ENCODE measurements at regions not wholly inside any gene's neighbourhood (a gene's known extent, or its start where the extent isn't known, plus 50 kb on each side); places are given as distances from the start of the nearest gene placed in this dataset.

- no peak for DNase-seq (ENCODE audit: low read depth)
Measured at GRCh38 chr5:68872088-68872839, 221.6 kb upstream of the SLC30A5 start.

GRCh38 chr5:68873198-68873597 lies 220.6 kb upstream of the SLC30A5 start:
- no peak for DNase-seq (ENCODE audit: low read depth)

GRCh38 chr5:68875351-68875750 lies 218.5 kb upstream of the SLC30A5 start:
- DNase-seq (ENCODE audit: low read depth), result no peak

- DNase-seq (ENCODE audit: low read depth), result no peak
Measured at GRCh38 chr5:68883436-68883835, 210.4 kb upstream of the SLC30A5 start.

GRCh38 chr5:68884144-68884754 lies 209.6 kb upstream of the SLC30A5 start:
- no peak for DNase-seq (ENCODE audit: low read depth)

GRCh38 chr5:68884883-68885282 lies 208.9 kb upstream of the SLC30A5 start:
- DNase-seq (ENCODE audit: low read depth), result no peak

GRCh38 chr5:68886814-68887213 lies 207.0 kb upstream of the SLC30A5 start:
- no peak for DNase-seq (ENCODE audit: low read depth)

- DNase-seq (ENCODE audit: low read depth), result peak; percentile 1
Measured at GRCh38 chr5:68891718-68892117, 202.1 kb upstream of the SLC30A5 start.

- no peak for DNase-seq (ENCODE audit: low read depth)
Measured at GRCh38 chr5:68894673-68895072, 199.1 kb upstream of the SLC30A5 start.

- no peak for DNase-seq (ENCODE audit: low read depth)
Measured at GRCh38 chr5:68898951-68899471, 194.8 kb upstream of the SLC30A5 start.

- no peak for DNase-seq (ENCODE audit: low read depth)
Measured at GRCh38 chr5:68911840-68912690, 181.7 kb upstream of the SLC30A5 start.

GRCh38 chr5:68915079-68915478 lies 178.7 kb upstream of the SLC30A5 start:
- no peak for DNase-seq (ENCODE audit: low read depth)

- no peak for DNase-seq (ENCODE audit: low read depth)
Measured at GRCh38 chr5:68918306-68918705, 175.5 kb upstream of the SLC30A5 start.

- no peak for DNase-seq (ENCODE audit: low read depth)
Measured at GRCh38 chr5:68919988-68920490, 173.8 kb upstream of the SLC30A5 start.

GRCh38 chr5:68920888-68921287 lies 172.9 kb upstream of the SLC30A5 start:
- no peak for DNase-seq (ENCODE audit: low read depth)

- no peak for DNase-seq (ENCODE audit: low read depth)
Measured at GRCh38 chr5:68922172-68922987, 171.4 kb upstream of the SLC30A5 start.

- DNase-seq (ENCODE audit: low read depth), result no peak
Measured at GRCh38 chr5:68924481-68925145, 169.2 kb upstream of the SLC30A5 start.

- no peak for DNase-seq (ENCODE audit: low read depth)
Measured at GRCh38 chr5:68928617-68929302, 165.1 kb upstream of the SLC30A5 start.

- DNase-seq (ENCODE audit: low read depth), result no peak
Measured at GRCh38 chr5:68930139-68930538, 163.7 kb upstream of the SLC30A5 start.

GRCh38 chr5:68932830-68933434 lies 160.9 kb upstream of the SLC30A5 start:
- DNase-seq (ENCODE audit: low read depth), result no peak

All from stimulated activated CD8-positive, alpha-beta memory T cell treated with anti-CD3 and anti-CD28 coated beads, Interleukin-4, amount 100 ng/mL, for 24 hours (primary cell).